ENCODE measurements at regions not wholly inside any gene's neighbourhood (a gene's known extent, or its start where the extent isn't known, plus 50 kb on each side); places are given as distances from the start of the nearest gene placed in this dataset.

DNA sequence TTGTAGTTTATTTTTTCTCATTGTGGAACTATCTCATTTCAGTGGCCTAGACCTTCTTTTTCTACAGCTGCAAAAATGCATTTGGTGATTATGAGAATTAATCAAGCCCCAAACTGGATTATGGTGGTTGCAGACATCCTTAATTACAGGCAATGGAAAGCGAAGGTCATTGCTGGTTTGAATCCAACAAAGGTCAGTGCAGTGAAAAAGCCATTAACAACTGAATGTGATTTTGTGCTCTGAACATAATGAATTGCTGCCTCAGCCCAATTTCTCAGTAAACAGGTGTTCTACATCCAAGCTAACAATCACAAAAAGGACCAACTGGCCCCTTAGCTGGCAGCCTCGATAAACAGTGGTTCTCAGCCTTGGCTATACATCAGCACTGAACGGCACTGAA lies 260.1 kb upstream of the DPPA4 start:
- CTCF ChIA-PET, result no interaction called here
- ATAC-seq (ENCODE audit: low read depth), result no peak
- peaks cover 15% of the 10 kb centered on the region for H3K9me3 Mint-ChIP-seq

DNA sequence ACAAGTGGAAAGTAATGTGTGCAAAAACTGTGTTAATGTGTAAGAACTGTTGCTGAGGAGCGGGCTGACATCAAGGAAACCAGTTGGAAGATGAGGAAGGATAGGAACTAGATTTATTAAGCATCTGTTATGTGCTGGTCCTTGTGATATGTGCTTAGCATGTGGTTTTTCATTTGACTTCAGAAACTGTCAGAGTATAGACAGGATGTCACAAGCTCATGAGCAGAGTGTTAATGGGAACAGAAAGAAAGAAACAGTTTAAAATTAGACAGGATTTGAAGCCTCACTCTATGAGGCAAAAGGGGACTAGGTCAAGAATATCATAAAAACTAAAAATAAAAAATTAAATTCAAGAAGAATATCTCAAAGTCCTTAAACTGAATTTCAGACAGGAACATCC lies 270.6 kb upstream of the DPPA4 start:
- Mint-ChIP-seq H3K4me3 (no peak overlapping the region), H3K27ac (no peak overlapping the region), H3K9me3 (peaks cover 3% of the 10 kb centered on the region), H3K36me3 (ENCODE audit: low read depth) (no peaks in the 10 kb centered on the region), H3K4me1 (no peaks in the 10 kb centered on the region), H3K27me3 (no peaks in the 10 kb centered on the region)
- ChIA-PET CTCF (no interaction called here), POLR2A (no interaction called here)
- intact Hi-C loops (cut with micrococcal nuclease), result no loop called here
- ATAC-seq (ENCODE audit: low read depth), result no peak
- no peak for DNase-seq
- TF ChIP-seq, protein P1, sequence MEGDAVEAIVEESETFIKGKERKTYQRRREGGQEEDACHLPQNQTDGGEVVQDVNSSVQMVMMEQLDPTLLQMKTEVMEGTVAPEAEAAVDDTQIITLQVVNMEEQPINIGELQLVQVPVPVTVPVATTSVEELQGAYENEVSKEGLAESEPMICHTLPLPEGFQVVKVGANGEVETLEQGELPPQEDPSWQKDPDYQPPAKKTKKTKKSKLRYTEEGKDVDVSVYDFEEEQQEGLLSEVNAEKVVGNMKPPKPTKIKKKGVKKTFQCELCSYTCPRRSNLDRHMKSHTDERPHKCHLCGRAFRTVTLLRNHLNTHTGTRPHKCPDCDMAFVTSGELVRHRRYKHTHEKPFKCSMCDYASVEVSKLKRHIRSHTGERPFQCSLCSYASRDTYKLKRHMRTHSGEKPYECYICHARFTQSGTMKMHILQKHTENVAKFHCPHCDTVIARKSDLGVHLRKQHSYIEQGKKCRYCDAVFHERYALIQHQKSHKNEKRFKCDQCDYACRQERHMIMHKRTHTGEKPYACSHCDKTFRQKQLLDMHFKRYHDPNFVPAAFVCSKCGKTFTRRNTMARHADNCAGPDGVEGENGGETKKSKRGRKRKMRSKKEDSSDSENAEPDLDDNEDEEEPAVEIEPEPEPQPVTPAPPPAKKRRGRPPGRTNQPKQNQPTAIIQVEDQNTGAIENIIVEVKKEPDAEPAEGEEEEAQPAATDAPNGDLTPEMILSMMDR (IDR thresholded peaks at IDR 0.05), result no peak

More for the DNA sequence above, 260.1 kb upstream of the DPPA4 start:
- Mint-ChIP-seq H3K27me3 (no peaks in the 10 kb centered on the region), H3K27ac (no peak overlapping the region), H3K36me3 (ENCODE audit: low read depth) (no peaks in the 10 kb centered on the region), H3K4me3 (no peak overlapping the region), H3K4me1 (no peaks in the 10 kb centered on the region)
- intact Hi-C loops (cut with micrococcal nuclease), result no loop called here
- POLR2A ChIA-PET, result no interaction called here
- TF ChIP-seq, protein P1 (IDR thresholded peaks at IDR 0.05), result no peak
- DNase-seq, result no peak

DNA sequence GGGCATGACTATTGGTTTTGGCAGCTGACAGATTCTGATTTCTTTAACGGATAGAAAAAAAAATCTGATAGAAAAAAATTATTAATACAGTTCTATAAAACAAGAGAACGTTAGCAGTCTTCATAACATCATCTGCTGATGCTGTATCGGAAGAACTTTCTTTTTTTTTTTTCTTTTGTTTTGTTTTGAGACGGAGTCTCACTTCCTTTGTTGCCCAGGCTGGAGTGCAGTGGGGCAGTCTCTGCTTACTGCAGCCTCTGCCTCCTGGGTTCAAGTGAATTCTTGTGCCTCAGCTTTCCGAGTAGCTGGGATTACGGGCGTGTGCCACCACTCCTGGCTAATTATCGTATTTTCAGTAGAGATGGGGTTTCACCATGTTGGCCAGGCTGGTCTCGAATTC lies 271.2 kb upstream of the DPPA4 start:
- POLR2A ChIA-PET, result no interaction called here

DNA sequence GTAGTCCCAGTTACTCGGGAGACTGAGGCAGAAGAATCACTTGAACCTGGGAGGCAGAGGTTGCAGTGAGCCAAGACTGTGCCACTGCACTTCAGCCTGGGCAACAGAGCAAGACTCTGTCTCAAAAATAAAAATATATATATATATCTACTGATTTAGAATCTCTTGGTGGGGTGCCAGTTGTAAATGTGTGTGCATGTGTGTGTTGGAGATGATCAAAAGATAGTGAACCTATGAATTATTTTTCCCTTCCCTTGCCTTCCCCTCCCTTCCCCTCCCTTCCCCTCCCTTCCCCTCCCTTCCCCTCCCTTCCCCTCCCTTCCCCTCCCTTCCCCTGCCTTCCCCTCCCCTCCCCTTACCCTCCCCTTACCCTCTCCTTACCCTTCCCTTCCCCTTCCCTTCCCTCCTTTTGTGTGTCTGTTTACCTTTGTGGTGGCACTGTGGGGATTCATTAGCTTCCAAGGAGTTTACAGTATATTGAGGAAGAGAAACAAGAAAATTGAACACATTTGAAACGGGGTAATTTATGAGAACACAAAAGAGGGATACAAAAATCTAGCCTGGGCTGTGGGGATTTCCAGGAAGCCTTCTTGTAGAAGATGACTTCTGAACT lies 281.5 kb upstream of the DPPA4 start:
- no peaks in the 10 kb centered on the region for H3K36me3 Mint-ChIP-seq (ENCODE audit: low read depth)
- DNase-seq (no peak), ATAC-seq (ENCODE audit: low read depth) (no peak)
- no peak overlapping the region for H3K4me3 Mint-ChIP-seq
- intact Hi-C loops (cut with micrococcal nuclease), result no loop called here
- TF ChIP-seq, protein P1 (IDR thresholded peaks at IDR 0.05), result no peak
- POLR2A ChIA-PET, result no interaction called here
- no peaks in the 10 kb centered on the region for H3K4me1 Mint-ChIP-seq
- H3K27me3 Mint-ChIP-seq, result no peaks in the 10 kb centered on the region
- CTCF ChIA-PET, result no interaction called here
- no peak overlapping the region for H3K27ac Mint-ChIP-seq
- H3K9me3 Mint-ChIP-seq, result peaks cover 3% of the 10 kb centered on the region

More for the DNA sequence above, 271.2 kb upstream of the DPPA4 start:
- Mint-ChIP-seq H3K27ac (no peak overlapping the region), H3K4me1 (no peaks in the 10 kb centered on the region), H3K36me3 (ENCODE audit: low read depth) (no peaks in the 10 kb centered on the region), H3K27me3 (no peaks in the 10 kb centered on the region), H3K4me3 (no peak overlapping the region), H3K9me3 (peaks cover 3% of the 10 kb centered on the region)
- TF ChIP-seq, protein P1 (IDR thresholded peaks at IDR 0.05), result no peak
- ATAC-seq (ENCODE audit: low read depth) (no peak), DNase-seq (no peak)
- intact Hi-C loops (cut with micrococcal nuclease), result no loop called here
- CTCF ChIA-PET, result no interaction called here

DNA sequence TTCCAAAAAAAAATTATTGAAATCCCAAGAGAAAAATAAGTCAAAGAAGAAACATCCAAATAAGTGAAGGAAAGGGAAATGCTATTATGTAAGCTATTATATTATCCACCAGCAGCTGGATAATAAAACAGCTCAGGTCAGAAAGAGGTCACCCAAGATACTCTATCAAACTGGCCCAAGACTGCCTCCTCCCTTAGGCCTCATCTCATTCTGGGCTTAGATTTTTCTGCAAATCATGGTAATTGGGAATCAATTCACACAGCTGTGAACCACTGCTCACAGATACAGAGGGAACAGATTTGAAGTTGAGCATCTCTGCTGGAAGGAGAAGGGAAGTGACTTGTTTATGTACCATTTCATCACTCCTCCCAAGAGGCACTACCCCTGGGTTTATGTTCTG lies 294.6 kb upstream of the DPPA4 start:
- no peak overlapping the region for H3K27ac Mint-ChIP-seq
- H3K9me3 Mint-ChIP-seq, result peaks cover 6% of the 10 kb centered on the region
- no peaks in the 10 kb centered on the region for H3K4me1 Mint-ChIP-seq
- DNase-seq (no peak), ATAC-seq (ENCODE audit: low read depth) (no peak)
- CTCF ChIA-PET, result no interaction called here
- no peak overlapping the region for H3K4me3 Mint-ChIP-seq
- no peaks in the 10 kb centered on the region for H3K36me3 Mint-ChIP-seq (ENCODE audit: low read depth)
- TF ChIP-seq, protein P1 (IDR thresholded peaks at IDR 0.05), result no peak
- H3K27me3 Mint-ChIP-seq, result no peaks in the 10 kb centered on the region
- intact Hi-C loops (cut with micrococcal nuclease), result no loop called here
- POLR2A ChIA-PET, result no interaction called here

Measured in activated B cell treated with CpG ODN at 0.5 μM for 24 hours (primary cell).